HG02798 (cell line): ENCODE measurements at regions not wholly inside any gene's neighbourhood (a gene's known extent, or its start where the extent isn't known, plus 50 kb on each side); places are given as distances from the start of the nearest gene placed in this dataset.
"Not testable (repeated sequence)": the region's sequence is repeated elsewhere in the genome, so short reads cannot be mapped to it uniquely, and the experiment has no call there.

ENCODE experiments used
- ATAC-seq: cut with Tn5 transposase; IDR thresholded peaks from one replicate; pipeline ENCODE4 v1.9.1; 2021; ENCODE audit warnings: mild to moderate bottlenecking; ENCODE audit not compliant: unreplicated experiment, poor library complexity

DNA sequence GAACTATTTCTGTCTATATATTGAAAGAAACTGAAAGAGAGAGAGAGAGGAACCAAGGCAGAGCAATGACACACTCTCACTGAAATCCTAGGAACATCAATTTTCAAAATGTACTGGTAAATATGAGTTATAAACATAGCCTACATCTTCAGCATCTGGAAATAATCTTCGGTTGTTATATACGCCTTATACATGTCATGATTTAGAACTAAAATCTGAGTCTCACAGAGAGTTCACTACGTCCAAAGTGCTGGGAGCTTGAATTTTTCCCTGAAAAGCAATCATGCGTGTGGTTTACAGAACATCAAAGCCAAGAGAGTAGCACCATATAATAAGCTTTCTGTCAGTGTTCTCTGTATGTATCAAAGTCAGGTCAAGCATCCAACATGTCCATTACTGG, 420.0 kb upstream of the CBLB start:
- ATAC-seq, result no peak

DNA sequence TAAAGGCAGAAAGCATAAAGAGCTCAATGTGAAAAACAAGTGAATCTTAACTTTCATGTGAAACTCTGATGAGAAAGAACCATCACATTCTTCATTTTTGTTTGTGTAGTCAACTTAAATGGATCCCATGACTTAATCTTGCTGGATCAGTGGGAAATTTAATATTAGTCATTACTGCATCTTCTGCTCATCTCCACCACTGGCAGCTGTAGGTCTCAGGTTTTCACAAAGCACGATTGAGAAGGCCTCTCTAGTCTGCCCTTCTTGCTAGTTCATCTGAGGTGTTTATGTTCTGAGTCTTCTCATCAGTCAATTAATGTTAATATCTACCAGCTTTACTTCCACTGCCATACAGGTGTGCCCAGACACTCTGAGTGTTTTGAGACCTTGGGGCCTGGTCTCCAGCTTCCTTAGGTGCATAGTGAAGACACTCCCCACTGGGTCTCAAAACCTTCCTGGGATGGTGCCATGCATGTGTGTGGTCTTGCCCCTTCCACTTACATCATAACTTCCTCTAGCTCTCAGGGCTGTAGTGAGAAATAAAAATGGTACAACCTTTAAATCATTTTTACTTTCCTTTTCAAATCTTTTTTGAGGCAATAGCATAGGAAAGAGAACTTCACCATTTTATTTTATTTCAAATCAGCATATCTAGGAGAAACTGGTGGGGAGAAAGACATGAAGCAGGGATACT, 421.6 kb upstream of the CBLB start:
- ATAC-seq, result no peak

GRCh38 chr3:106293161-106293560, 424.3 kb upstream of the CBLB start:
- ATAC-seq, result no peak

GRCh38 chr3:106294121-106294520, 425.3 kb upstream of the CBLB start:
- no peak for ATAC-seq

DNA sequence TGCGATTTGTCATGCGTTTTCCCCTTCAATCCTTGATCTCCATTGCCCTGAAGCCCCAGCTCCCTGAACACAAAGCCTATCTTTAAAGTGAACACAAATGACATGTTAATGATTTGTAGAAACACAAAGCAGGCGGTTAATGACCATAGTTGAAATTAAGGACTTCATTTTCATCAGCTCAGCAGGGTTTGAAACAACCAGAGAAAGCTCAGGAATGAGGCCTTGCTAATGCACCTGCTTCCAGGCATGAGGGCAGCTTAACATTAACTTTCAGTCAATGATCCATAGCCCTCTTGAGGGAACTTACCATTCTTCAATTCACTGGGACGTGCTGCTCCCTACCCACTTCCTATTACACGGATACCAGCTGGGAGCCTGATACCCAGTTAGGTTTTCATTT, 427.2 kb upstream of the CBLB start:
- no peak for ATAC-seq

DNA sequence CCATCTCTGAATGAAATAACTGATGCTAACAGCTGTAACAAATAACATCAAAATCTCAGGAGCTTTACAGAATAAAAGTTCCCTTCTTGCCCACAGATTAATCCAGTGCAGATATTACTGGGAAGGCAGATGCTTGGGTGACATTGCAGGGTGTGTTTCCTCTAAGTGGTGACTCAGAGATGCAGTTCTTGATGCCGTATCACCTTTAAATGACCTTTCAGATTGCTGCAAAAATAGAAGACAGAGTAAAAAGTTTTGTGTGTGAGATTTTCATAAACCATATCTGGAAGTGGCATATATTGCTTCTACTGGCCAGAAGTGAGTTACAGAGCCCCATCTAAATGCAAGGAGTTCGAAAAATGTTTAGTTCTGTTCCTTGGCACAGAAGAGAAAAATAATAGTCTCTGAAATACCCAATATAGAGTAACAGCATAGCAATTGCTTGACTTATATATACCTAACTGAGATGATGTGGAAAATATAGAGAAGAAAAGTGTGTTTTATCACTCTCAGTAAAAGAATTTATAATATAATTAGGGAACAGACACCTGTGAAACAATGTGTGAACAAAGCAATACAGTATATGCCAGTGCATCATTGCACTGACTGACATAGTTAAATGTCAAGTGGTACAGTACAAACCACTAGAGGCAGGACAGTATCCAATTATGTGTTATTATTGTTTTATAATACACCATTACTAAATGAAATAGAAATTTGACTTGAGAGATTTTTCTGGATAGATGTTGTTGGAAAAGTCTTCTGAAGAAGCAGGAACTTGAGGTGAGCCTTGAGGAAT, 430.7 kb upstream of the CBLB start:
- peak; percentile 69 for ATAC-seq

- peak; percentile 92 for ATAC-seq
Measured at GRCh38 chr3:106302451-106303221, 433.8 kb upstream of the CBLB start.

GRCh38 chr3:106303766-106304165, 435.0 kb upstream of the CBLB start:
- ATAC-seq, result no peak

DNA sequence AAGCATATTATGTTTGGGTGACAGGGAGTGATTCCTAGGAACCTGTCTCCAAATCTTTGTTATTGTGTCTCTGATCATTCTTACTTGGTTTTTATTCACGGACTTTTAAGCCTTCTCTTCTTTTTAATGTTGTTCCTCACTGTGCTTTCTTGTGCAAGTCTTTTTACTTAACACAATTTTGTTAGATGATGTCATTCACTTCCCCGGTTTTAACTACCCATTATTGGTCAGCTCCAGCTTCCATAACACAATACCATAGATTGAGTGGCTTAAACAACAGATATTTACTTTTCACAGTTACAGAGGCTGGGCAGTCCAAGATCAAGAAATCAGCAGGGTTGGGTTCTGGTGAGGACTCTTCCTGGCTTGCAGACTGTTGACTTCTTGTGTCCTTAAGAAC, 436.3 kb upstream of the CBLB start:
- ATAC-seq, result no peak

- ATAC-seq, result no peak
Measured at GRCh38 chr3:106305882-106306435, 437.1 kb upstream of the CBLB start.

GRCh38 chr3:106309274-106309673, 440.5 kb upstream of the CBLB start:
- ATAC-seq, result no peak

DNA sequence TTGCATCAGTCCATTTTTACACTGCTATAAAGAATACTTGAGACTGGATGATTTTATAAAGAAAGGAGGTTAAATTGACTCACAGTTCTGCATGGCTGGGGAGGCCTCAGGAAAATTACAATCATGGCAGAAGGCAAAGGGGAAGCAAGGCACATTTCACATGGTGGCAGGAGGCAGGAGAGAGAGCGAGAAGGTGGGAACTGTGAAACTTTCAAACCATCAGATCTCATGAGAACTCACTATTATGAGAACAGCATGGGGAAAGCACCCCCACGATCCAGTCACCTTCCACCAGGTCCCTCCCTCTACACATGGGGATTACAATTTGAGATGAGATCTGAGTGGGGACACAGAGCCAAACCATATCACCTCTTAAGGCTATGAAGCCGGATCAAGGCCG, 441.0 kb upstream of the CBLB start:
- not testable (repeated sequence) for ATAC-seq

GRCh38 chr3:106317141-106318055, 448.6 kb upstream of the CBLB start:
- ATAC-seq, result no peak

DNA sequence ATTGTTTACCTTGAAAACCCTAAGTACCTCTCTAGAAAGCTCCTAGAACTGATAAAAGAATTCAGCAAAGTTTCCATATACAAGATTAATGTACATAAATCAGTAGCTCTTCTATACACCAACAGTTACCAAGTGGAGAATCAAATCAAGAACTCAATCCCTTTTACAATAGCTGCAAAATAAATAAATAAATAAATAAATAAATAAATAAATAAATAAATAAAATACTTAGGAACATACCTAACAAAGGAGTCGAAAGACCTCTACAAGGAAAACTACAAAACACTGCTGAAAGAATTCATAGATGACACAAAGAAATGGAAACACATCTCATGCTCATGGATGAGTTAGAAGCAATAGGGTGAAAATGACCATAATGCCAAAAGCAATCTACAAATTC, 452.6 kb upstream of the CBLB start:
- ATAC-seq, result not testable (repeated sequence)

DNA sequence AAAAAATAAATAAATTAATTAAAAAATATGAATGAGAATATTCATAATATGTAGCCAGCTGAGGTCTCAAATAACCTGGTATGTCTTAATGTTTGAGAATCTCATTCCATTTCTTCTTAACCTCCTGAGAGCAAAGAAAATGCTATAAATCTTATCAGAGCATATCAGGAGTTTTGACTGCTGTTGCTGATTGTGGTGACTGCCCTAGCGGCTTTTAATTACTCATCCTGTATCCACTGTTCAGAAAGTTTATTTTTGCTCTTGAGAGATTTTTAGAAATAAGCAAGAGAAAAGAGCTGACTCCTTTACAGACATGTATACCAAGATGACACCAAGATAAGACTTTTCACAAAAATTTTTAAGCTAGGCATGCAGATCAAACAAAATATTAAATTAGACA, 454.8 kb upstream of the CBLB start:
- ATAC-seq, result no peak

- ATAC-seq, result no peak
Measured at GRCh38 chr3:106326941-106327695, 458.3 kb upstream of the CBLB start.

GRCh38 chr3:106327696-106328025, 458.8 kb upstream of the CBLB start:
- ATAC-seq, result no peak

DNA sequence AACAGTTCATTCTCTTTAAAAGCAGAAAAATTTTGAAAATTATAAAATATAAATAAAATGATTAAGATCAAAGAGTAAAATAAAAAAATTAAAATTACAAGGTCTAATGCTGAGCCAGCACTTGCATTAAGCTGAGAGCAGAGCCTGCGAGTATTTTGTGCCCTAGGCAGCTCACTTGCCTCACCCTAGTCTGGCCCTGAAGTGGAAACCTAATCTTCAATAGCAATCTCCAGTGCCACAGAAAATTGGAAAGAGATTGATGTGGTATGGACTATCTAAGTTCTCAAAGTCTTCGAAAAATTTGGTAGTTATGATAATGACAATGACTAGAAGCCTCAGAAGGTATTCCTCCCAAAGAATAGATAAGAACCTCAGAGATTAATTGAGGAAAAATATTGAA, 459.4 kb upstream of the CBLB start:
- no peak for ATAC-seq

DNA sequence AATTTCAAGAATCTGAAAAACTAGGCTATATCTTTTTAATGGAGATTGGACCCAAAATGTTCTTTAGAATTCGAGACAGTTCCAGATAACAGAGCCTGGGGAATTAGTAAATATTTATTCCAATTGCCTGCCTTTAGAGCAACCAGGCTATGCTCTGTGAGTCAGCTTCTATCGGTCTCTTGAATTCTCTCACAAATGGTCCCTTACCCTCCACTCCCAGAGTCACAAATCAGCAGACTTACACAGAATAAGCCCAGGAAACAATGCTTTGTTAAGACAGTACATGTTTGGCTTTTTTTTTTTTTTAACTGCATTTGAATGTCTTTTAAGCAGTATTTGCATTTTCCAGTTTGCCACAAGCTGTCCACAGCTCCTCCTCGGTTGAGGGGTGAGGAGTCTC, 460.7 kb upstream of the CBLB start:
- no peak for ATAC-seq
